T-helper 1 cell treated with Interleukin-12 subunit alpha and Interleukin-12 subunit beta and Interleukin-4 antibody, amounts not matched to agents 30 μg/mL and 1 μg/mL, for 36 hours (primary cell): ENCODE measurements at regions not wholly inside any gene's neighbourhood (a gene's known extent, or its start where the extent isn't known, plus 50 kb on each side); places are given as distances from the start of the nearest gene placed in this dataset.
"Not testable (repeated sequence)": the region's sequence is repeated elsewhere in the genome, so short reads cannot be mapped to it uniquely, and the experiment has no call there.

ENCODE experiments used
- H3K27ac Mint-ChIP-seq: one replicate; pipeline ENCODE4 v1.8.0; 2021; ENCODE audit warnings: mild to moderate bottlenecking, mixed read lengths
- H3K27me3 Mint-ChIP-seq: one replicate; pipeline ENCODE4 v1.8.0; 2021; ENCODE audit warnings: low read depth, mixed read lengths
- H3K36me3 Mint-ChIP-seq: one replicate; pipeline ENCODE4 v1.8.0; 2021; ENCODE audit warnings: low read depth, mixed read lengths
- H3K4me1 Mint-ChIP-seq: one replicate; pipeline ENCODE4 v1.8.0; 2021; ENCODE audit warnings: low read depth, mixed read lengths
- H3K4me3 Mint-ChIP-seq: one replicate; pipeline ENCODE4 v1.8.0; 2021; ENCODE audit warnings: mild to moderate bottlenecking, moderate library complexity, mixed read lengths
- H3K9me3 Mint-ChIP-seq: one replicate; pipeline ENCODE4 v1.8.0; 2021; ENCODE audit warnings: mixed read lengths

DNA sequence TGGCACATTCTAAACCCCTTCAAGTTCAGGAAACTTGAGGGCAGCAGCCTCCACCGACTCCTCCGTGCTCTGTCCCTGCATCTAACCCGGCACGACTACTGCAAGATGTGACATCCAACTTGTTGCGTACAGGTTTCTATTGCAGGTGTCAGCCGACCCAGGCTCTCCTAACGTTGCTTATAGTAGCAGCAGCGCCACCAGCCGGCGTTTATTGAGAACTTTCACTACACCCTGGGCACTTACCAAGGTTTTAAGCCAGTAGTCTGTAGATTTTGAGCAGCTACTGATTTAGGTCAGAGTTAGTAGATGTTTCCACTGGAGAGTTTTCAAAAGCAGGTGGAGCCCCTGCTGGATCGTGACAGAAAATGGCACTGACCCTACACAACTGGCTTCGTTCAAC is 162.2 kb upstream of the PRKX start:
- not testable (repeated sequence) for H3K9me3 Mint-ChIP-seq, H3K4me1 Mint-ChIP-seq, H3K4me3 Mint-ChIP-seq, H3K36me3 Mint-ChIP-seq, H3K27me3 Mint-ChIP-seq, H3K27ac Mint-ChIP-seq

DNA sequence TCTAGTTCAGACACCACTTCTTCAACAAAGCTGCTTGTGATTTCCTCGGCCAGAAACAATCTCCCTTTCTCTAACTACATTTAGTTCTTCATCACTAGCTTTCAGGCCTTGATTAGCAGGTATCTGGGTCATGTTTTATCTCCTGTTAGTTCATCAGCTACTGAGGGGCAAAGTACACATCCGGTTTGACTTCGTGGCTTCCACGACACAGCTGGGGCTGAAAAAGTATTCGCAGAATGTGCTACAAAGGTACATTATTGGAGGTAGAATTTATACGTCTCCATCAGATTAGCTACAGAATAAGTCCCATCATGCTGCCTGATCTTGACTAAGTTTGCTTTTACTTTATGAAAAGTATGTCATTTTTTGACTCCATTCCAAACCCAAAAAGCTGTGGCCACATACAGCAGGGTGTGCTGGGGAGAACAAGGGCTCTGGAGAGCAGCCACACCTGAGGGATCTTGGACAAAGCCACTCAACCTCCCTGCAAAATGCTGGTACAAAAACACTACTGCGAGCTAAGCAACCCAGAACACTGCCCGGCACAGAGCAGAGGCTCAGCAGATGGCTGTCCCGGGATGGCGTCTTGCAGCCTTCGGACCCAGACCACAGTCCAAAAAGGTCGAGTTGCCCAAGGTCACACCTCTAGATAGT is 158.9 kb upstream of the PRKX start:
- not testable (repeated sequence) for H3K4me1 Mint-ChIP-seq, H3K27ac Mint-ChIP-seq, H3K9me3 Mint-ChIP-seq, H3K36me3 Mint-ChIP-seq, H3K27me3 Mint-ChIP-seq, H3K4me3 Mint-ChIP-seq

DNA sequence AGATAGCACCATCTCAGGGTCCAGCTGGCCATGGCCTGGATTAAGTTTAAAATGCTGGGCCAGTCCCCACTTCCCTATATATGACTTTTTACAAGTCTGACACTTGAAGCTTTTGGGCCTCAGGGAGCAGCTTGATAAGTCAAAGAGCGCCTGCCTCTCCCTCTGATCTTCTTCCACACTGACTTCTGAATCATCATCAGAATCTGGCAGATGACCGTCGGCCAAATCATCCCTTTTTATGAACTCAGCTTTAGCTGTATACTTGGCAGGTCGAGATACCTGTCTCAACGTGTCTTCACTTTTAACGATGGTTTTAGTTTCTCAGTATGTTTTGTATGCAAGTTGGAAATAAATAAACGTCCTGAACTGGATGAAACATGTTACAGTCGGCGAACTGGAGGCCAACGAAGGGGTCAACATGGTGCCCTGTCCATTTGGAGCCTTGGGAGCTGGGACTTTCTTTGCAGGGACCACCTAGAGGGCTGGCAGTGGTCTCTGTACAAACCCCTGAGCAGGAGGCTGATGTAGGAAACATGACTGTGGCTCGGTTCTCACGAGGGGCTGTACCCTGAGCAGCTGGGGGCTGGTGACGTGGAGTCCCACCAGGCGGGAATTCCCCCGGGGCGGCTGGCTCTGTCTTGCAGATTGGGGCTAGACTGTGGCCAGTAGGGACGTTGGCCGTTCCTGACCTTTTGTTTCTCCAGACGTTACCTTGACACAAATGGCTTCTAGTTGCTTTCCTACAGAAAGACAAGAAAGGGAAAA is 153.8 kb upstream of the PRKX start:
- not testable (repeated sequence) for H3K27me3 Mint-ChIP-seq, H3K4me1 Mint-ChIP-seq, H3K4me3 Mint-ChIP-seq, H3K27ac Mint-ChIP-seq, H3K9me3 Mint-ChIP-seq, H3K36me3 Mint-ChIP-seq

DNA sequence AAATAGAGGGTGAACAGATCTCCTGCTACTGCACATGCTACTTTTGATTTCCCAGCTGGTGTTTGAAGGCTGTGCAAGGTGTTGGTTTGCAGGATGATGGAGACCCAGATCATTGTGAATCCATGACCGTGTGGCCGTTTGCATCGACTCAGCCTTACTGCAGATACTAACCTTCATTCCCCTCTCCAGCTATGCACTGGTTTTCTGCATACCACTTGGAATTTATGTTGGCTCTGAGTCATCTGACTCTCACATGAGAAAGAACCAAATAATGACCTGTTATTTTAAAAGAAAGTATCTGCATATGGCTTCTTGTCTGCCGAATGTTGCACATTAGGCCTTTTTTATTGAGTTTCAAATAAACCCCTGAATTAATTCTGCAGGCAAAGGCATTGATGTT is 144.9 kb upstream of the PRKX start:
- H3K27me3 Mint-ChIP-seq, H3K36me3 Mint-ChIP-seq, H3K4me3 Mint-ChIP-seq, H3K9me3 Mint-ChIP-seq, H3K4me1 Mint-ChIP-seq, H3K27ac Mint-ChIP-seq: not testable (repeated sequence)

DNA sequence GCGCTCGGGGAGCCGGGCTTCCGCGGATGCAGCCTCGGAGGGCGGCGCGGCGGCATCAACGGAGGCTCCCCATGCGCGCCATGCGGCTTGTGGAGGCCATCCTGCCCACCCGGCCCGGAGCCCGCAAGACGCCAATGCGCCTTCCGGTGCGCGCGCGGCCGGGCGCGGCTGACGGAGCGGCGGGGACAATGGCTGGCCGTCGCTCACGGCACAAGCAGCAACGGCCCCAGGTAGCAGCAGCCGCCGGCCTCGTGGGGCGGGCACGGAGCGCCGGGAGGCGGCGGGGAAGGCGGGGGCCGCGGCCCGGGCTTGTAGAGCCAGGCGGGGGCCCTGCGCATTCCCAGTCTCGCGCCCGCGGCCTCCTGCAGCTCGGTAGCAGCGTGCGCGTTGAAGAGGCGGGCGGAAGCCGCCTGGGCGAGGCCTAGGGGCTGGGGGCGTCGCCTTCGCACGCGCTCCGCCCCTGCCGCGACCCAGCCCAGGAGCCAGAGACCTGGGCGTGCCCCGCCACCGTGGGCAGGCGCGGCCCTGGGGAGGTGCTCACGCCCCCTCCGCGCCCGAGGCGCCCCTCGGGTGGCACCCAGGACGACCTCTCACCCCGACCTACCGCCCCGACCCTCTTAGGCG is 130.2 kb upstream of the PRKX start:
- not testable (repeated sequence) for H3K36me3 Mint-ChIP-seq, H3K27me3 Mint-ChIP-seq, H3K9me3 Mint-ChIP-seq, H3K4me1 Mint-ChIP-seq, H3K27ac Mint-ChIP-seq, H3K4me3 Mint-ChIP-seq

DNA sequence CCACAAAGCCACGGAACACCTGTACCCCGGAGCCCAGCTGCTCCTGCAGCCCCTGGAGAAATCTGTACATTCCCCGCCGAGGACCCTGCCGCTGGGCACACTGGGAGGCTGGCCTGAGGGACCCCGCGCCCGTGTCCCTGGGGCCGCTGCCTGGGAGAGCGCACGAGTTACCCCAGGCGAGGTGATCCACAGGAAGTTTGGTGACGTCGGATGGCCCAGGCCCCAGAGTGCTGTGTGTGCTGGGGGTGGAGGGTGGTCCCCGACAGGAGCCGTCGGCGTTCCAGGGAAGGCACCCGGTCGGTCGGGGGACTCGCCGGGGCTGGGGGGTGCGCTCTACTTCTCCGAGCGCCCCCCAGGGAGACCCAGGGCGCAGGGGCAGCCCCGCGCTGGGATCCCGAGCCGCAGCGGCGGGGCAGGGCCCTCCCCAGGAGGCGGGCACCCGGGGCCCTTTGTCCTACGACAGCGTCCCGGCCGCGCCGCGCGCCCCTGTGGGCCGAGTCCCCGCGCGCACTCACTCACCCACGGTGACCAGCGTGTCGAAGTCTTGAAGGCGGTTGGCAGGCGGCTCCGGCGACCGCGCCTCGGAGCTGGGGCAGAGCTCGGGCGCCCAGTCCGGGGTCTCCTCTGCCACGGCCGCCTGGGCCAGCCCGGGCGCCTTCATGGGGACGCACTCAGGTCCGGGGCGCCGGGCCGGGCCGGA is 129.5 kb upstream of the PRKX start:
- not testable (repeated sequence) for H3K27me3 Mint-ChIP-seq, H3K9me3 Mint-ChIP-seq, H3K27ac Mint-ChIP-seq, H3K36me3 Mint-ChIP-seq, H3K4me1 Mint-ChIP-seq
- peak overlapping the region; percentile 50 for H3K4me3 Mint-ChIP-seq

DNA sequence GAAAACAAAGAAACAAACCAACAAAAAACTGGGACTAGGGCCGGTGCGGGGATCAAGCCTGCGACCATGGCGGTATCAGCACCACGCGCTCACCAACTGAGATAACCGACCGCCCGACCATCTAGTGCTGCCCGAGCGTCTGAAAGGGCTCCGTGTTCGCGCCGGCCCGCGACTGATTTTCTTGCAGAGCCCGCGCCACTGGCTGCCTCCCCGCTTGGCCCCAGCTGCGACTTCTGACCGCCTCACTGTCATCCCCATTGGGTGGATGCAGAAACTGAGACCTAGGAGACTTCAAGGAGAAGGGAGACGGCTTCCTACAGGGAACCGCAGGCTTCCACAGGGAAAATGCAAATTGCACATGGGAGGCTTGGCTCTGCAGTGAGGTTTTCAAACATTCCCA is 125.3 kb upstream of the PRKX start:
- H3K4me1 Mint-ChIP-seq, H3K9me3 Mint-ChIP-seq, H3K27ac Mint-ChIP-seq, H3K36me3 Mint-ChIP-seq, H3K4me3 Mint-ChIP-seq, H3K27me3 Mint-ChIP-seq: not testable (repeated sequence)

DNA sequence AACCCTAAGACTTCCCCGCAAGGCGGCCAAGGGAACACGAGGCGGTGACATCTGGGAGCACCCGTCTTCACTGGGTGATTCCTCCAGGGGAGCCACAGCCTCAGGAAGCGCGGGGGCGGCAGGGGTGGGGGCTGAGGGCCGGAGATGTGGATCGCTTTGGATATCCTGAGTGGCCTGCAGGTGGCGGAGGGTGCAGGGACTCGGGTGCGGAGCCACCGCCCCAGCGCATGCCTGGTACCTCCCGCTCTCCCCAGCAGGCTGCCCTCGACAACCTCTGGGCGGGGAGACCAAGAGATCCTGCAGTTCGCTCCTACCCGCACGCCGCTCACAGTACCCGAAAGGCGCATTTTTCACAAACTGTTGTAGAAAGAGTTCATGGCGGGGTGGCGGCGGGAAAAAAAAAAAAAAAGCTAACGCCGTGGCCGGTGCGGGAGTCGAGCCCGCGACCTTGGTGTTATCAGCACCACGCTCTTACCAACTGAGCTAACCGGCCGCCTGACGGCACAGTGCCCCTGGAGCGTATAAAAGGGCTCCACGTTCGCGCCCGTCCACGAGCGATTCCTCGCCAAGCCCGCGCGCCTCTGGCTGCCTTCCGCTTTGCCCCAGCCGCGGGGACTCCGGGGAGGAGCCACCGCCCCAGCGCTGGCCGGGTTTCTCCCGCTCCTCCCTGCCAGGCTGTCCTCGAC is 124.7 kb upstream of the PRKX start:
- H3K27ac Mint-ChIP-seq, H3K4me1 Mint-ChIP-seq, H3K4me3 Mint-ChIP-seq, H3K27me3 Mint-ChIP-seq, H3K36me3 Mint-ChIP-seq, H3K9me3 Mint-ChIP-seq: not testable (repeated sequence)

DNA sequence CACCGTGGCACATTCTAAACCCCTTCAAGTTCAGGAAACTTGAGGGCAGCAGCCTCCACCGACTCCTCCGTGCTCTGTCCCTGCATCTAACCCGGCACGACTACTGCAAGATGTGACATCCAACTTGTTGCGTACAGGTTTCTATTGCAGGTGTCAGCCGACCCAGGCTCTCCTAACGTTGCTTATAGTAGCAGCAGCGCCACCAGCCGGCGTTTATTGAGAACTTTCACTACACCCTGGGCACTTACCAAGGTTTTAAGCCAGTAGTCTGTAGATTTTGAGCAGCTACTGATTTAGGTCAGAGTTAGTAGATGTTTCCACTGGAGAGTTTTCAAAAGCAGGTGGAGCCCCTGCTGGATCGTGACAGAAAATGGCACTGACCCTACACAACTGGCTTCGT is 123.8 kb upstream of the PRKX start:
- H3K27ac Mint-ChIP-seq, H3K9me3 Mint-ChIP-seq, H3K4me3 Mint-ChIP-seq, H3K36me3 Mint-ChIP-seq, H3K4me1 Mint-ChIP-seq, H3K27me3 Mint-ChIP-seq: not testable (repeated sequence)

DNA sequence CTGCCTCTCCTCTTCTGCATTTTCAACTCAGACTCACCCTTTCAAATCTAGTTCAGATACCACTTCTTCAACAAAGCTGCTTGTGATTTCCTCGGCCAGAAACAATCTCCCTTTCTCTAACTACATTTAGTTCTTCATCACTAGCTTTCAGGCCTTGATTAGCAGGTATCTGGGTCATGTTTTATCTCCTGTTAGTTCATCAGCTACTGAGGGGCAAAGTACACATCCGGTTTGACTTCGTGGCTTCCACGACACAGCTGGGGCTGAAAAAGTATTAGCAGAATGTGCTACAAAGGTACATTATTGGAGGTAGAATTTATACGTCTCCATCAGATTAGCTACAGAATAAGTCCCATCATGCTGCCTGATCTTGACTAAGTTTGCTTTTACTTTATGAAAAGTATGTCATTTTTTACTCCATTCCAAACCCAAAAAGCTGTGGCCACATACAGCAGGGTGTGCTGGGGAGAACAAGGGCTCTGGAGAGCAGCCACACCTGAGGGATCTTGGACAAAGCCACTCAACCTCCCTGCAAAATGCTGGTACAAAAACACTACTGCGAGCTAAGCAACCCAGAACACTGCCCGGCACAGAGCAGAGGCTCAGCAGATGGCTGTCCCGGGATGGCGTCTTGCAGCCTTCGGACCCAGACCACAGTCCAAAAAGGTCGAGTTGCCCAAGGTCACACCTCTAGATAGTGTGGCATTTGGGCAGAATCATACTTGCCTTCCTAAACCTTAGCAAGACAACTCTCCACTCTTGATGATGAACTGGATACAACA is 120.5 kb upstream of the PRKX start:
- H3K27ac Mint-ChIP-seq, H3K4me1 Mint-ChIP-seq, H3K27me3 Mint-ChIP-seq, H3K4me3 Mint-ChIP-seq, H3K36me3 Mint-ChIP-seq, H3K9me3 Mint-ChIP-seq: not testable (repeated sequence)

DNA sequence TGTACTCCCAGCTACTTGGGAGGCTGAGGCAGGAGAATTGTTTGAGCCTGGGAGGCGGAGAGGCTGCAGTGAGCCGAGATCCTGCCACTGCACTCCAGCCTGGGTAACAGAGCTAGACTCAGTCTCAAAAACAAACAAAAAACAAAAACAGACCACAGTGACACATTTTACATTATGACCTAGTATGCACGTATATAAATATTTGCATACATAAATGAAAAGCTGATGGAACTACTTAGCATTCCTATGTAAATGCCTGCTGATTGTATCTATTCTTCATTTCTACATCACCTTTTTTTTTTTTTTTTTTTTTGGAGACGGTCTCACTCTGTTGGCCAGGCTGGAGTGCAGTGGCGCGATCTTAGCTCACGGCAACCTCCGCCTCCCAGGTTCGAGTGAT is 116.6 kb upstream of the PRKX start:
- not testable (repeated sequence) for H3K4me1 Mint-ChIP-seq, H3K27me3 Mint-ChIP-seq, H3K27ac Mint-ChIP-seq, H3K9me3 Mint-ChIP-seq, H3K36me3 Mint-ChIP-seq, H3K4me3 Mint-ChIP-seq

DNA sequence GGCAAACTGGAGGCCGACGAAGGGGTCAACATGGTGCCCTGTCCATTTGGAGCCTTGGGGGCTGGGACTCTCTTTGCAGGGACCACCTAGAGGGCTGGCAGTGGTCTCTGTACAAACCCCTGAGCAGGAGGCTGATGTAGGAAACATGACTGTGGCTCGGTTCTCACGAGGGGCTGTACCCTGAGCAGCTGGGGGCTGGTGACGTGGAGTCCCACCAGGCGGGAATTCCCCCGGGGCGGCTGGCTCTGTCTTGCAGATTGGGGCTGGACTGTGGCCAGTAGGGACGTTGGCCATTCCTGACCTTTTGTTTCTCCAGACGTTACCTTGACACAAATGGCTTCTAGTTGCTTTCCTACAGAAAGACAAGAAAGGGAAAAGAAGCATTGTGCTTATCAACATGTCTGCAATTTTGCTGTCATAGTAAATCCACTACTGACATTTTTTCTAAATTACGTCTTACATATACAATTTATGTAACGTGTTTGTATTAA is 115.6 kb upstream of the PRKX start:
- H3K4me3 Mint-ChIP-seq, H3K9me3 Mint-ChIP-seq, H3K27ac Mint-ChIP-seq, H3K36me3 Mint-ChIP-seq, H3K4me1 Mint-ChIP-seq, H3K27me3 Mint-ChIP-seq: not testable (repeated sequence)

DNA sequence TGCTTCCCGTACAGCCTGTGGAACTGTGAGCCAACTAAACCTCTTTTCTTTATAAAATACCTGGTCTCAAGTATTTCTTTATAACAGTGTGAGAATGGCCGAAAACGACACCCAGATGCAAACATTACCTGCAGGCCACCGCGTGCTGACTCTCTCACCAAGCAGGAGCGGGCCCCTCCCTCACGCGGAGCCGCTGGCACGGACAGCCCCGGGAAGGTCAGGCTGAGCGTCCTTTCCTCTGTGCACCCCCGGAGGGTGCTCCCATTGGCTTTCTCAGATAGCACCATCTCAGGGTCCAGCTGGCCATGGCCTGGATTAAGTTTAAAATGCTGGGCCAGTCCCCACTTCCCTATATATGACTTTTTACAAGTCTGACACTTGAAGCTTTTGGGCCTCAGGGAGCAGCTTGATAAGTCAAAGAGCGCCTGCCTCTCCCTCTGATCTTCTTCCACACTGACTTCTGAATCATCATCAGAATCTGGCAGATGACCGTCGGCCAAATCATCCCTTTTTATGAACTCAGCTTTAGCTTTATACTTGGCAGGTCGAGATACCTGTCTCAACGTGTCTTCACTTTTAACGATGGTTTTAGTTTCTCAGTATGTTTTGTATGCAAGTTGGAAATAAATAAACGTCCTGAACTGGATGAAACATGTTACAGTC is 115.1 kb upstream of the PRKX start:
- not testable (repeated sequence) for H3K27ac Mint-ChIP-seq, H3K4me1 Mint-ChIP-seq, H3K27me3 Mint-ChIP-seq, H3K36me3 Mint-ChIP-seq, H3K9me3 Mint-ChIP-seq, H3K4me3 Mint-ChIP-seq

DNA sequence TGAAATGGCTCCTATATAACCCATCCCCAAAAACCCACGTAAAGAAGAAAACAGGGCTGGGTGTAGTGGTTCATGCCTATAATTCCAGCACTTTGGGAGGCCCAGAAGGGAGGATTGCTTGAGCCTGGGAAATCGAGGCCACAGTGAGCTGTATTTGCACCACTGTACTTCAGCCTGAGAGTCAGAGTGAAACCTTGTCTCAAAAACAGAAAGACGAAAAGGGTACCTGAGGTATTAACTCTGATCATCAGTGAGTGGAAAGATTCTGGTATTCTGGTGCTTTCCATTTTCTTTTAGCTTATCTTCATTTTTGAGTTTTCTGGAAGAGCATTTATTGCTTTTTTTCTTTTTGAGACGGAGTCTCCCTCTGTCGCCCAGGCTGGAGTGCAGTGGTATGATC is 110.6 kb upstream of the PRKX start:
- H3K4me3 Mint-ChIP-seq, H3K27ac Mint-ChIP-seq, H3K4me1 Mint-ChIP-seq, H3K9me3 Mint-ChIP-seq, H3K27me3 Mint-ChIP-seq: not testable (repeated sequence)
- peaks cover 12% of the 10 kb centered on the region for H3K36me3 Mint-ChIP-seq
